ENCODE measurements at regions not wholly inside any gene's neighbourhood (a gene's known extent, or its start where the extent isn't known, plus 50 kb on each side); places are given as distances from the start of the nearest gene placed in this dataset.

DNA sequence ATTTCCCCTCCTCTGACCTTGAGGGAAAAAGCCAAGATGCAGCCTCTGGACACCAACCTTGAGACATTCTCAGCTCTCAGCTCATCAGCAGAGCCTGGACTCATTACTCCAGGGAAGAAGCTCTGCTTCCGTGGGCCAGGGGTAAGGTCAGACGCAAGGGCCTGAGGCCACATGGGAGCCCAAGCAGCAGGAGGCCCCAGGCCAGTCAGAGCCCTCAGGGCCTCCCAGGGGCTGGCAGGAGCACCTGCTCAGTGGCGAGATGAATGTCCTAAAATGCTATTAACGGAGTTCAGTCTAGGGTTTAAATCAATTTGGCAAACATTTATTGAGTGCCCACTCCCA lies 208.6 kb downstream of the ERMARD start:
- DNase-seq: no peak

DNA sequence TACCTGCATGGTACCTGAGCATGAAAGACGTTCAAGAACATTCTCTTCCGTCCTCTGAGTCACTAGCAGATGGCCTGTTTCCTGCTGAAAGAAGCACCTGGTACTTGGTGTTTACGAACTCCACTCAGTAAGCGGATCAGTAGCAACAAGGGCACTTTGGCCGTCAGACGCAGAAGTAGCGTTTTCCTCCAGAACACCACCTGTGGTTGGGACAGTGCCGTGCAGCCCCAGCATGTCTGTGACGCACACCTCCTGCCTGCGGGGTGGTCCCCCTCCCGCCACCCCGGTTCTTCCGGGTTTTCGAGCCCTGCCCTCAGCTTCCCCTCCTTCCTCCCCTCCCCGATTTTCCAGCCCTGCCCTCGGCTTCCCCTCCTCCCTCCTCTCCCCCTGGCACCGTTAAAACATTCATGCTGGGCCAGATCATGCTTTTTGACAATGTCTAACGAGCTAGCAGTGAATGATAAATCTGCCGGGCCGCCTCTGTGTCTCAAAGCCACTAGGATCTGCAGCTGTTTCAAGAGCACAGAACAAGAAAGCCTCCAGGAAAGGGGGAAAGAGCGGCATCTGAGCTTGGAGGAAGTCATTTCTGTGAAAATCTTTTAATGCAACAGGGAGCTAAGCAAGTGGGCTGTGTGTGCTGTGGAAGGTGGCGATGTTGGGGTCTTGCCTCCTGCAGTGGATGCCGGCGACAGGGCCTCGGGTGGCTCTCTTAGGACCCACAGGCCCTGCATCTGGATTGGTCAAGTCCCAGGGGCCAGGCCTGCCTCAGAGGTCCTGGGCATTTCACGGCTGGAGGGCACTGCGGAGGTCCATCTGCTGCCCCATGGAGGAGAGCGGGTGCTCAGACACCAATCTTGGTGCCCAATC lies 207.9 kb downstream of the ERMARD start:
- no peak for DNase-seq

DNA sequence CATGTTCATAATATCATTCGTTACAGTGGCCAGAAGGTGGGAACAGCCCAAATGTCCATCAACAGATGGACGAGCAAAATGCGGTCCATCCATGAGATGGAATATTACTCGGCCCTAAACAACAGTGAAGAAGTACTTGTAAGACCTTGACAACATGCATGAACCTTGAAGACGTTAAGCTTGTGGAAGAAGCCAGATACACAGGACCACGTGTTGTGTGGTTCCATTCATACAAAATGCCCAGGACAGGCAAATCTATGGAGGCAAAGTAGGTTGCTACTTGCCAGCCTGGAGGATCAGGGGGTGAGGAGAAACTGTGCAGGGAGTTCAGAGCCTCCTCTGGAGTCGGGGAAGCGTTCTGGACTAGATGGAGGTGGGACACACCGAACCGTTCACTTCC lies 207.1 kb downstream of the ERMARD start:
- no peak for DNase-seq

DNA sequence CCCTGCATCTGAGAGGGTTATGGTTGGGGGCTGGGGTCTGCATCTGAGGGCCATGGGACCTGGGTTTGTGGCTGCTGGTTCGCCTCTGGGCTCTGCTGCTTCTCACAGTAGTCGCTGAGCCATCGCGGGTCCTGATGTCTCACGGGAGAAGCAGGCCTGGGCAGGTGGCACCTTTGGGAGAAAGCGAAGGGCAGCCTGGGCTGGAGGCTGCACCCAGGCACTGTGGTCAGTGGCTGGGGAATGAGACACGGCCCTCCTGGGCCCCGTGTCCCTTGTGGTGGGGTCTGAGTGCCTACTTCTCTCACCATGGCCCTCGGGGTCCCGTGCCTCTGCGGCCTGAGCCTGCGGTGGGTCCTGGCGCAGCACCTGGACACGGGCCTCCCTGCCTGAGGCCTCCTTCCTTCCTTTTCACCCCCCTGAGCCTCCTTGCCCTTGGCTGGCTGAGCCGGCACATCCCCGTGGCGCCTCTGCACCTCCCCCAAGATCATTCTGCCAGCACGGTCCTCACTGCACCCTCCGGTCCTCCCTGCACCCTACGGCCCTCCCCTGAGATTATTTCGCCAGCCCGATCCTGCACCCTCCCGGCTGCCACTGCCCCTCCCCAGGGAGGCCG lies 206.0 kb downstream of the ERMARD start:
- peak; percentile 25 for DNase-seq

DNA sequence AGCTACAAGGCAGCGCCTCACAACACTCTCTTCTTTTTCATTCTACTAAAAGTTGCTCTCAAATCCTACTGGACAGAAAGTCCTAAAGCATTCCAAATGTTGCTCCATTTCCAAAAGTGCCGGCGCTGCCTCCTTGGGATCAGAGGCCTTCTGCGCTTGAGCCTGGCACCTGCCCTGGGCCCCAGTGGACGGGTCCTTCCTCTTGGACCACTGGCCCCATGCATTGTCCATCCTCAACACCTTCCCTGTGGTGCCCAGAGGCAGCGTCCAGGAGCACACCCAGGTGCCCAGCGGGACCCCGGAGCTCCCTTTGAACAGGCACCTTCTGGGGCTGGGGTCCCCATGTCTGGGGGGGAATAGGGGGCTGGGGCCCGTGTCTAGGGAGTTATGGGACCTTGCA lies 205.2 kb downstream of the ERMARD start:
- no peak for DNase-seq

DNA sequence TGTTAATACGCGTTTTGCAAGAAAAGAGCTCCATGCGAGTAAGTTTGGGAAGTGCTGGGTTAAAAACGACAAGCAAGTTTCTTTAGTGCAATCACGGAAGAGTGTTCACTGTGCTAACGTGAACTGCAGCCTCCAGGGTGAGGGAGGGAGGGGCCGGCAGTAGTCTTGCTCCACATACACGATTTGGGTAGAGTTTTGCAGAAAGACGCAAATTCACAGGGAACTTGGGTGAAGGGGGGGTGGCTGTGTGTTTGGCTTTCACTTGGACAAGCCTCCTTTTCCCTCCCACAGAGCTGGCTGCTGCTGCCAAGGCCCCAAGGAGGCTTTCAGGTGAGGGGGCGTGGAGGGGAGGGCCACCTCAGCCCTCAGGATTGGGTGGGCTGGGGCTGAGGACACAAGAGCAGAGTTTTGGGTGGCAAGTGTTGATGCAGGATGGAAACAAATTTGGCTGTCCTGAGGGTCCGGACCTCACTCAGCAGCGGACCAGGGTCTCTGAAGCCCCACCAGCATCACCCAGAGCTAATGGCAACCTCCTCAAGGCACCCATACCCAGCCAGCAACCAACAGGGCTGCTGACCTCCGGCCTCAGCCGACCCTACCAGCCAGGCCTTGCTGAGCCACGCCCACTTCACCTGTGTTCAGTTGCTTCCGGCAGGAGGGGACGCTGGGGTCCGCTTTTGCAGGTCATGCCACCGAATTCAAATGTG lies 204.5 kb downstream of the ERMARD start:
- DNase-seq: peak; percentile 78

DNA sequence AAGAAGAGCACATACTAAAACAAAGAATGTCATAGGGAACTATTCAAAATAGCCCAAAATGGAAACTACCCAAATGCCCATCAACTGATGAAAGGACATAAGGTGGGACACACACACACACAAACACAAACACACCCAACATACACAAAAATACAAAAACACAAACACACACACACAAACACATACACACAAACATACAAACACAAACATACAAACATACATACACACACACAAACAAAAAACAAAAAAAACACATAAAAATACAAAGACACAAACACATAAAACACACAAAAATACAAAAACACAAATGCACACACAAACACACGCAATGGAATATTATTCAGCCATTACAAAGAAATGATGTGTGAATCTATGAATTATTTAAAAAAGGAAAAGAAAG lies 203.6 kb downstream of the ERMARD start:
- no peak for DNase-seq

DNA sequence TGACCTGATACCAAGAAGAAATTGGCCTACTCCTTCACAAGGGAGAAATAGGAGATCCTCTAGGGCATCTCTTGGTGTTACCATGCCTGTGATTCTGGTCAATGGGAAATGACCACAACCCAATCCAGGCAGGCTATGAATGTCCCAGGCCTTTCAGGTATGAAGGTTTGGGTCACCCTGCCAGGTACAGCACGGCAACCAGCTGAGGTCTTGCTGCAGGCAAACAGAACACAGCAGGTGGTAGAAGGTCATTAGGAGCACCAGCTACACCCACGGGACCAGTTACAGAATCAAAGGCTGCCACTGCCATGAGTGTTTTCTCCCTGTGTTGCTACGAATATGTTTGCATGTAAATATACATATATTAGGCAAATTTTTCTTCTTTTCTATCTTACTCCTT lies 202.3 kb downstream of the ERMARD start:
- no peak for DNase-seq

DNA sequence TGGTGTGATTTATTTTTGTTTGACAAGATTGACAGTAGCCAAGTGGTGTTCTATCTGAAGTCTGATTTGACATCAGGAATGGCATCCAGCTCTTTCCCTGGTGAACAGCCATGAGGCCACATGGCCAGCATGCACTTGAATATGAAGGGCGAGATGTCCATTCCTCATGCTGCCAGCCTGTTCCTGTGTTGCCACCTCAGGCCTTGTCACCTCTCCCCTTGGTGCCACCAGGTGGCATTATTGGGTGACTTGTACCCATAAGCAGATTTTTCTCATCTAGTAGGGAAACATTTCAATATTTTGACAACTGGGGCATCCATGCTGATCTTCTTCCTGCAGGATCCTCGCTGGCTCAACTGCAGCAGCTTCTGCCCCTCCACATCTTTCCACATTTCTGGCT lies 199.1 kb downstream of the ERMARD start:
- DNase-seq: peak; percentile 22

DNA sequence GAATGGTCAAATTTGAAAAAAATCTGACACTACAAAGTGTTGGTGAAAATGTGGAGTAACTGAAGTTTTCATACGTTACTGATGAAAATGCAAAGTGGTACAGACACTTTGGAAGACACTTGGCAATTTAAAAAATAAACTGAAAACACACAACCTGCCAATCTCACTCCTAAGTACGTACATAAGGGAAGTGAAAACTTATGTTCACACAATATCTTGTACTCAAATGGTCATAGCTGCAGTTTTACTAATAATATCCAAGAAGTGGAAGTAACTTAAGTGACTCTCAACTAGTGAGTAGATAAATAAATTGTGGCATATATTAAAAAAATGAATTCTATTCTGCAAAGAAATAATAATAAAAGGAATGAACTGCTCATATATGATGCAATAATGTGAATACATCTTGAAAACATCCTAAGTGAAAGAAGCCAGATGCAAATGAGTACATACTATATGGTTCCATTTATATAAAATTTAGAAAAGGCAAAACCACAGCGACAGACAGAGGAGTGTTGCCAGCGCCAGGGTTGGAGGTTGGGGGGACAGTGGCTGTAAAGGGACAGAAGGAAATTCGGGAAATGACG lies 198.2 kb downstream of the ERMARD start:
- peak; percentile 73 for DNase-seq

DNA sequence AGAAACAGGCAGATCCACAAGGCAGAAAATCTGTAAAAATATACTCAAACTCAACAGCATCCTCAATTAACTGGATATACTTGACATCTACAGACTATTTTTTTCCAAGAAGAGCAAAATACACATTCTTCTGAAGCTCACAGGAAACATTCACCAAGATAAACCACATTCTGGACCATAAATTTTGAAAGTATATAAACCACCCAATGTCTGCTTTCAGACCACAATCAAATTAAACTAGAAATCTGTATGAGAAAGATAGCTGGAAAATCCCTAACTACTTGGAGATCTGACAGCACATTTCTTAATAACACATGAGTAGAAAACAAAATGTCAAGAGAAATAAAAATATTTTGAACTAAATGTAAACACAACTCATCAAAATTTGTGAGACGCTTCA lies 195.5 kb downstream of the ERMARD start:
- DNase-seq: no peak

DNA sequence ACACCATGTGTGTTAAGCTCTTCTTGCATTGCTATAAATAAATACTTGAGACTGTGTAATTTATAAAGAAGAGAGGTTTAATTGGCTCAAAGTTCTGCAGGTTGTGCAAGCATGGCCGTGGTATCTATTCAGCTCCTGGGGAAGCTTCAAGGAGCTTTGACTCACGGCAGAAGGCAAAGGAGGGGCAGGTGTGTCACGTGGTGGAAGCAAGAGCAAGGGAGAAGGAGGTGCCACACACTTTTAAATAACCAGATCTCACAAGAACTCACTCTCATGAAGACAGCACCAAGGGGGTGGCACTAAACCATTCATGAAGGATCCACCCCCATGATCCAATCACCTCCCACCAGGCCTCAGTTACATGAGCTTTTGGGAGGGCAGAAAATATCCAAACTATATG lies 193.7 kb downstream of the ERMARD start:
- DNase-seq: no peak

DNA sequence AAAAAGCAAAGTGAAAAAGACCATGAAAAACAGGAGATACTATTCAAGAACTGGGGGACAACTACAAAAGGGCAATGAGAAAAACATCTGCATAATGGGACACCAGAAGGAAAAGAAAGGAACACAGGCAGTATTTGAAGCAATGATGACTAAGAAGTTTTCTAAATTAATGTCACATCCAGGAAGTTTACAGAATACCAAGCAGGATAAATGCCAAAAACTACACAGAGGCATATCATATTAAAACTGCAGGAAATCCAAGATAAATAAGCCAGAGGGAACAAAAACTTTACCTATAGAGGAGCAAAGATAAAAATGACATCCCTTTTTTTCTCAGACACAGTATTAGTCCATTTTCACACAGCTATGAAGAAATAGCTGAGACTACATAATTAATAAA lies 193.0 kb downstream of the ERMARD start:
- DNase-seq: no peak

DNA sequence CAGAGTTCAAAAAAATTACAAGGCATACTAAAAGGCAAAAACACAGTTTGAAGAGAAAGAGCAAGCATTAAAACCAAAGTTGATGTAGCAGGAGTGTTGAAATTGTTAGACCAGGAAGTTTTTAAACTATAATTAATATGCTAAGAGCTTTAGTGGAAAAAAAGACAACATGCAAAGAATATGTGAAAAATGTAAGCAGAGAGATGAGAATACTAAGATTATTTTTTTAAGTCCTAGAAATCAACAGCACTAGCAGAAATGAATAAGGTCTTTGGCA lies 192.6 kb downstream of the ERMARD start:
- DNase-seq: no peak

DNA sequence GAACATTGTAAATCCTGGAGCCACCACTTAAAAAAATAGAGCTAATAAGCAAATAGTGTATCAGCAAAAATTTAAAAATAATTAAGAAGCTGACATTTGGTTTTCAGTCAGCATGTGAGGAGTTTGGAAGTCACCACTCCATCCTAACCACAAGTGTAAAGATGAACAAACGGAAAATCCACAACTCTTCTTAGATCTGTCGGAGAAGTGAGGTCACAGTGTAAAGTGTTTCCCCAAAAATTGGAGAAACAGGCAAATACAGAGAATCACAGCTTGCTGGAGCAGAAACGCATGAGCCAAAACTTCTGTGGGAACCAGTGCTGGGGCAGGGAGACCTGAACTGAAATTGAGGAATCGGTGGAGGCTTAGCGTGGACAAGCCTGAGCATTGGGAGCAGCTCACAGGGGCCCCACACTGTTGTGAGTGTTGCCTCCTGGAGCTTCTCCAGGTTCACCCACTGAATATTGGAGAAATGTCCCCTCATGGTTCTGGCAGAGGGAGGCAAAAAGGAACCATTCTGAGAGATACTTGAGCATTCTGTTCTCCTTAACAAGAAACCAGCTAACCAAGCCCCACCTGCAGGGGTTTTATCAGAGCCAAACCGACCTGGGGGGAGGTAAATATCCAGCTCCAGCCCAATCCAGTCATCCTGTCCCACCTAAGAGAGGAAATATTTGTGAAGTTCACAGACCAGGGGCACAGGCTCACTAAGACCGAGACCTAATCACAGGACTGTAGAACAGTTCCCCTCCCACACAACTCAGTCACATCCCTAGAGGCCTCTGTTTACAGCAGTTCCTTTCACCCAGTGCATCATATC lies 192.0 kb downstream of the ERMARD start:
- DNase-seq: peak; percentile 12

DNA sequence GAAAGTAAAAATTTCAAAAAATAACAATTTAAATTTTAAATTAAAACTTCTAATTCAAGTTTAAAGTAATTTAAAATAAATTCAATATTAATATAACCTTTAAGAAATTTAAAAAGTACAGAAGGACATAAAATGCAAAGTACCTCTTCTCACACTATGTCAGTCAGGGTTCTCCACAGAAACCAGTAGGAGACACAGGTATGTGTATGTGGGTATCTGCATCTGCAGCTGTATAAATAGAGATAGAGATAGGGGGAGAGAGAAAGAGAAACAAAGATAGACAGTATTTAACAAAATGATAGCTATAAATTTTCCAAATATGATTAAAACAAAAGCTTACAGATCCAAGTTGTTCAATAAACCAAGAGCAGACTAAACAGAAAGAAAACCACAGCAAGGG lies 190.8 kb downstream of the ERMARD start:
- DNase-seq: no peak

DNA sequence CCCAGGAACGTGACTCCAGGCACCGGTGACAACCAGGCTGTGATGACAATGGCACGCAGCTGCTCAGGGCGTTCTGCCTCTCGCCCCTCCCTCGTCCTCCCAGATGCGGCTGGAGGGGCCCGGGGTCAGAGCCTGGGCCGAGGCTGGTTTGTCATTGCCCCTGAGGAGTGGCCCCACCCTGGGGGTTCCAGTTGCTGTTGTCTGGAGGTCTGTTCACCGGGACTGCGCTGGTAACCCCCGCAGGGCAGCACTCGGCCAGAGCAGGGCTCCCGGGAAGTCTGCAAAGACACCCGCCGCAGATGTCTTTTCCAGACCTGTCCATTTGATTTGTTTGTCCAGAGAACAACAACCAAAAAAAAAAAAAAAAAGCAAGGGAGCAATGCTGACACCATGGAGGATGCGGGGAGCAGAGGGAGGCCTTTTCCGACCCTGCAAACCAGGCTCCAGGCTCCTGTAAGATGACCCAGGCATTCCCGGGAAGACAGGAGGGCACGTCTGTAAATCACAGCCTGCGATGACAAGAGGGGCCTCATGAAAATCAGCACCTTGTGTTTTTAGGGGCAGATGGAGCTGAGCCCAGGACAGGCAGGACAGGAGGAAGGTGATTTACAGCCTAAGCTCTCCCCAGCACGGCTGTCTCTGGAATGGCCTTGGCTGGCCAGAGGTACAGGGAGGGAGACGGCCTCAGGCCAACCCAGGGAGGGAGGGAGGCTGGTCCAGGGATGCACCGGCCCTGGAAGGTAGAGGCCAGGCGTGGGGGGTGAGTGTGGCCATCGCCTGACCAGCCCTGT lies 189.3 kb downstream of the ERMARD start:
- no peak for DNase-seq

DNA sequence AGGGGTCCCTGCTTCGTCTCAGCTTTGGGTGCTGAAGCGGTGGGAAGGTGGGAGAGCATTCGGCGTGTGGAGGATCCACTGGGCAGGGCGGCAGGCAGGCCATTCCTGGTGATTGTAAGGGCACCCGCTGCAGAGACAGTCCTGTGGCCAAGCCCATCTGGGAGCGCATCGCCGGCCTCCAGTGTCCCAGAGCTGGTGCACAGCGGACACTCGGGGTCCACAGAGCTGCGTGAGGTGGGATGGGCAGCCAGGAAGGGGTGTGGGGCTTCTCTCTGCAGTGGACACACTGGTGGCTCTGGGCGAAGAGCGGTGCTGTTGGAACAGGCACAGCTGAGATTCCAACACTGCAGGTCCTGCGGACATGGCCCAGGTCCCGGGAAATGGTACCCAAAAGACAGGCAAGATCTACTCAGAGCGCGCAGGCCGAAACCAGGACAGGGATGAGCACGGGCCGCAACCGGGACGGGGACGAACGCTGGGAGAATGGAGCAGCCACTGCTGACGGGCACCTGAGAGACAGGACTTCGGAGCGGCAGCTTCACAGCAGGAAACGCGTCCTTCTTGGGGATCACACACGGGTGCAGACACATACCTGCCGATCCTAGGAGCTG lies 188.2 kb downstream of the ERMARD start:
- no peak for DNase-seq

DNA sequence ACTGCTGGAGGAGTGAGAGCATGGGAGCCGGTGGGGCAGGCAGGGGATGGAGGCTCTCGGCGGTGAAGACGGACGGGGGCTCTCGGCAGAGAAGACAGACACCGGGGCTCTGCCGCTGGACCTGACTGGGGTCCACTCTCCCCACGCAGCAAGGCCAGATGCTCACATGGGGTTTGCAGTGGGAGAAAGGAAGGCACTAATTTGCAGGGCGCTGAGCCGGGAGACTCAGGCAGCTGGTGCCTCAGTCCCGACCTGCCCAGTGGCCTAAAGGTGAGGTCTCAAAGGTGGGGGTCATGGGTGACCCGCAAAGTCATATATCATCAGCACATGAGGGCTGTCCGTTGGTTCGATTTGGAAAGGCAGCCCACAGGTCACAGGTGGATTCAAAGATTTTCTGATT lies 187.3 kb downstream of the ERMARD start:
- no peak for DNase-seq

DNA sequence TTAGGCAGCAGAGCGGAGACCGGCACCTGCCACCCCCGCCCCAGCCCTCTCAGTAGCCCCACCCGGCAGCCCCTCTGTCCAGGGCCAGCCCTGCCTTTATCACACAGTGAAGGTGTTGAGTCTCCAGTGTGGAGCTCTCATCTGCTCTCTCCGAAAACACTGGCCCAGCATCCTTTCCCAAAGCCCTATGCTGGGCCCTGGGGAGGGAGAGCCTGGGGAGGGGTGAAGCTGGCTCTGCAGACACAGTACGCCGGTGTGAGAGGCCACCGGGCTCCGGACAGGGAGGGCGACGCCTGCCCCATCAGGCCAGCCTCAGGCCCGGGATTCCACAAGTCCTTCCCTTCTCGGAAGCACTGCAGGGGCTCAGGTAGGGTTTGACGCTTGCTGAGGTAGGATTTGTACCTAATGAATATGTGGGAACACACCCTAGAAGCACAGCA lies 186.9 kb downstream of the ERMARD start:
- no peak for DNase-seq

DNA sequence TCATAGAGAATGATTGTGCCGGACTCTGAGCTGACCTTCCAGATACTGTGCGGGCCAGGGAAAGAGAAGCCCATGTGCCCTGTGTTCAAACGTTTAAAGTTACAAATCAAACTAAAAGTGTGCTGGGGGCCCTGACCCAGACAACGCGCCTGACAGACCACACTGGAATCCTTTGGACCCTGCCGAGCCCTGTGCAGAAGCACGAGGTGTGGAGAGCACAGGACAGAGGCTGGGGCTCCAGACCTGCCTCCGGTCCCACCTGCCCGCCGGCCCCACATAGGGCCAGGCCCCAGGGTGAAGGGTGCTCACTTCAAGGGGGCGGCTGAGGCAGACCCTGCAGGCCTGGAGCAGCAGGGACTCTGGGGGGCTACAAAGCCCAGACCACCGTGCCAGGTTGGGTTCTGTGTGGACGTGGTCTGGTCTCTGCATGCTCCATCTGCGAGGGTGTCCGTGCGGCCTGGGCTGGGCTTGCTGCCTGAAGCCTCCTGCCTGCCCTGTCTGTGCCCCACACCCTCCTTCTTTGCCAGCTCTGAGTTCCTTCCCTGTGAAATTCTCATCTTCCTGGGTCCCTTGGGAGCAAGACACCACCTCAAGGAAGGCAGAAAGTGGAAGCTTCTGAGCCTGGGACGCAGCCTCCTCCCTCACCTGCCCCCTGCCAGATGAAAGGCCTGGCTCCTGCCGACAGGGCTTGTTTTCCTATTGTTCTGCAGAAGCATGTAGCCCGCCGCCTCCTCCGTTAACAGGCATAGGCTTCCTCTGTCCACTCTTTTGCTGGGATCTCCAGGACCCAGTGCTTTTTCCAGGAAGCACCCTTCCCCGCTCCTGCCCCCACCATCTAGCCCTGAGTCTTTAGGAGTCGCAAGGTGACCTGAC lies 186.2 kb downstream of the ERMARD start:
- no peak for DNase-seq
